DOHH2 (cell line): ENCODE measurements at regions not wholly inside any gene's neighbourhood (a gene's known extent, or its start where the extent isn't known, plus 50 kb on each side); places are given as distances from the start of the nearest gene placed in this dataset.

Experiments used
- H3F3A ChIP-seq: fragments of 200-600 bp; sonication (generic), shearing (Covaris generic); 2 replicates; pipeline ENCODE4 v1.6.0; 2016; ENCODE audit warnings: antibody characterized with exemption, mild to moderate bottlenecking; ENCODE audit not compliant: control insufficient read depth, insufficient read depth
- H3K27ac ChIP-seq: fragments of 200-600 bp; sonication (generic); 2 replicates; pipeline ENCODE4 v1.5.1; 2014; ENCODE audit warnings: low read depth, mild to moderate bottlenecking, low read length, moderate library complexity
- H3K27me3 ChIP-seq: fragments of 200-600 bp; sonication (generic); 2 replicates; pipeline ENCODE4 v1.6.1; 2014; ENCODE audit warnings: mild to moderate bottlenecking, low read length, mixed read lengths; ENCODE audit not compliant: control insufficient read depth
- H3K36me3 ChIP-seq: fragments of 200-600 bp; sonication (generic); 2 replicates; pipeline ENCODE4 v1.6.1; 2014; ENCODE audit warnings: mild to moderate bottlenecking, low read length, moderate library complexity, mixed read lengths; ENCODE audit not compliant: control insufficient read depth
- H3K4me1 ChIP-seq: fragments of 200-600 bp; sonication (generic); 2 replicates; pipeline ENCODE4 v1.6.1; 2014; ENCODE audit warnings: mild to moderate bottlenecking, low read length, mixed read lengths; ENCODE audit not compliant: control insufficient read depth
- H3K4me2 ChIP-seq: fragments of 200-600 bp; sonication (generic); 2 replicates; pipeline ENCODE4 v1.6.0; 2014; ENCODE audit warnings: mild to moderate bottlenecking, low read length, moderate library complexity
- H3K4me3 ChIP-seq: fragments of 200-600 bp; sonication (generic); 2 replicates; pipeline ENCODE4 v1.5.1; 2014; ENCODE audit warnings: mild to moderate bottlenecking, low read length, mixed read lengths
- H3K79me2 ChIP-seq: fragments of 200-600 bp; sonication (generic); 2 replicates; pipeline ENCODE4 v1.6.1; 2014; ENCODE audit warnings: mild to moderate bottlenecking, low read length, mixed read lengths; ENCODE audit not compliant: control insufficient read depth
- H3K9me2 ChIP-seq: fragments of 200-600 bp; sonication (generic); replicated peaks from 2 replicates; pipeline ENCODE4 v1.6.1; 2014; ENCODE audit warnings: mild to moderate bottlenecking, low read length, mixed read lengths; ENCODE audit not compliant: control insufficient read depth
- H3K9me3 ChIP-seq: fragments of 200-600 bp; sonication (generic); 2 replicates; pipeline ENCODE4 v1.6.1; 2014; ENCODE audit warnings: antibody characterized with exemption, low read length, mixed read lengths; ENCODE audit not compliant: control insufficient read depth, insufficient read depth
- H4K20me1 ChIP-seq: fragments of 200-600 bp; sonication (generic); 2 replicates; pipeline ENCODE4 v1.6.0; 2014; ENCODE audit warnings: low read depth, mild to moderate bottlenecking, antibody characterized with exemption, low read length, moderate library complexity; ENCODE audit not compliant: control insufficient read depth, insufficient read depth
- CTCF ChIP-seq: fragments of 200-600 bp; sonication (generic); IDR thresholded peaks from one replicate; pipeline ENCODE4 v1.5.1; 2014; ENCODE audit warnings: antibody characterized with exemption, mild to moderate bottlenecking, low read depth, low read length; ENCODE audit not compliant: poor library complexity, severe bottlenecking
- EZH2phosphoT487 ChIP-seq: fragments of 200-600 bp; sonication (generic); IDR thresholded peaks from 2 replicates; pipeline ENCODE4 v1.6.1; 2017; ENCODE audit warnings: borderline replicate concordance, mild to moderate bottlenecking, antibody characterized with exemption, low read length, moderate library complexity, mixed read lengths

GRCh38 chr5:124514956-124515355, 231.5 kb downstream of the ZNF608 start:
- Histone ChIP-seq H3K79me2 (no peaks in the 10 kb centered on the region), H3K4me1 (peaks cover 12% of the 10 kb centered on the region), H4K20me1 (no peaks in the 10 kb centered on the region), H3F3A (no peaks in the 10 kb centered on the region), H3K4me3 (no peak overlapping the region), H3K36me3 (no peaks in the 10 kb centered on the region), H3K27ac (no peak overlapping the region), H3K9me3 (no peaks in the 10 kb centered on the region), H3K4me2 (no peak overlapping the region), H3K9me2 (no peaks in the 10 kb centered on the region), H3K27me3 (no peaks in the 10 kb centered on the region)
- TF ChIP-seq EZH2phosphoT487 (no peak), CTCF (no peak)

GRCh38 chr5:124512952-124513632, 233.3 kb downstream of the ZNF608 start:
- H3K4me3 ChIP-seq = no peak overlapping the region
- no peaks in the 10 kb centered on the region for H3K36me3 ChIP-seq
- H3K27me3 ChIP-seq = no peaks in the 10 kb centered on the region

GRCh38 chr5:124512236-124512635, 234.2 kb downstream of the ZNF608 start:
- H4K20me1 ChIP-seq = no peaks in the 10 kb centered on the region
- H3K4me2 ChIP-seq = no peak overlapping the region
- TF ChIP-seq CTCF (no peak), EZH2phosphoT487 (no peak)
- H3K27ac ChIP-seq = no peak overlapping the region
- no peaks in the 10 kb centered on the region for H3K9me2 ChIP-seq
- H3K4me1 ChIP-seq = no peaks in the 10 kb centered on the region
- H3F3A ChIP-seq = no peaks in the 10 kb centered on the region
- H3K79me2 ChIP-seq = no peaks in the 10 kb centered on the region
- no peaks in the 10 kb centered on the region for H3K9me3 ChIP-seq
- H3K27me3 ChIP-seq = no peaks in the 10 kb centered on the region
- no peaks in the 10 kb centered on the region for H3K36me3 ChIP-seq
- no peak overlapping the region for H3K4me3 ChIP-seq

More at GRCh38 chr5:124512952-124513632, 233.3 kb downstream of the ZNF608 start:
- H3K9me3 ChIP-seq = no peaks in the 10 kb centered on the region
- H3K4me1 ChIP-seq = no peaks in the 10 kb centered on the region
- no peak overlapping the region for H3K27ac ChIP-seq
- no peaks in the 10 kb centered on the region for H4K20me1 ChIP-seq
- no peaks in the 10 kb centered on the region for H3K79me2 ChIP-seq
- no peak overlapping the region for H3K4me2 ChIP-seq
- H3F3A ChIP-seq = no peaks in the 10 kb centered on the region
- H3K9me2 ChIP-seq = no peaks in the 10 kb centered on the region
- TF ChIP-seq CTCF = no peak
- TF ChIP-seq EZH2phosphoT487 = no peak
